Activated T-cell treated with anti-CD3 and anti-CD28 coated beads, Interleukin-2, amount 50 U/mL, for 1 hour (primary cell): ENCODE measurements at regions not wholly inside any gene's neighbourhood (a gene's known extent, or its start where the extent isn't known, plus 50 kb on each side); places are given as distances from the start of the nearest gene placed in this dataset.

Source experiments
- DNase-seq: peaks from one replicate; pipeline ENCODE4 v3.0.0-alpha.2; 2020

GRCh38 chr2:235371018-235371417 lies 122.8 kb upstream of the AGAP1 start:
- DNase-seq: no peak

GRCh38 chr2:235373171-235373570 lies 120.7 kb upstream of the AGAP1 start:
- DNase-seq: no peak

- DNase-seq: no peak
Observed at GRCh38 chr2:235377176-235377575, 116.7 kb upstream of the AGAP1 start.

- DNase-seq: no peak
Observed at GRCh38 chr2:235378246-235378645, 115.6 kb upstream of the AGAP1 start.

GRCh38 chr2:235378944-235379343 lies 114.9 kb upstream of the AGAP1 start:
- no peak for DNase-seq

DNA sequence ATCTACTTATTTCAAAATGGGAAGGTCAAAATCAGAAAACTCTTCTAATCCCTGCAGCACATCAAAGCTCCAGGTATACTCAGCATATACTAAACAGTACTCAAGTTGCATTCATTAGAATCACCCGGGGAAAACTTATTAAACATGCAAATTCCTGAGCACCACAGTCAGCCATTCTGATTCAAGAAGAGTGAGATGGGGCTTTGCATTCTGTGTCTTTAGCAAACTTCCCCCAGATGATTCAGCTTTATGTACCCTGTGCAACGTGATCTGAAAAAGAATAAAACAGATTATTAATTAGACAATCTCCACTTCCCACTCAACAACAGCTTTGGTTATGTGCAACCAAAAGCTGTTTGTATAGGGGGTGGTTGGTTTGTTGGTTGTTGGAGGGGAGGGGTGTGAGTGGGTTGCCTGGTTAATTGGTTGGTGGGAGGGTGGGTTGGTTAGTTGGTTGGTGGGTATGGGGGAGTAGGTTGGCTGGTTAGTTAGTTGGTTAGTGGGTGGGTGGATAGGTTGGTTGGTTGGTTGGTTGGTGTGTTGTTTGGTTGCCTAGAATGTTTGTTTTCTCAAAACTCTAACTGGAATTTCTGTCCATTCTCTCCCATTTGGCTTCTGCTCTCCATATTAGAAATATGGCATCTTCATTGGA lies 112.5 kb upstream of the AGAP1 start:
- no peak for DNase-seq

DNA sequence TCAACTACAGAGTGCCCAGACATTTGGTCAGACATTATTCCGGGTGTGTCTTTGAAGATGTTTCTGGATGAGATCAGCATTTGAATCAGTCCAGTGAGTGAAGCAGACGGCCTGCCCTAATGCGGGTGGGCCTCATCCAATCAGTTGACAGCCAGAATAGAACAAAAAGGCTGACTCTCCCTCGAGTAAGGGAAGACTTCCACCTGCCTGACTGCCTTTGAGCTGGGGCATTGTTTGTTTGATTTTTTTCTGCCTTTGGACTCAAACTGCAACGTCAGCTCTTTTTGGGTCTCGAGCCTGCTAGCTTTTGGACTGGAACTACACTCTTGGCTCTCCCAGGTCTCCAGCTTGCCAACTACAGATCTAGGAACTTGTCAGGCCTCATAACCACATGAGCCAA lies 111.7 kb upstream of the AGAP1 start:
- no peak for DNase-seq

GRCh38 chr2:235382601-235383000 lies 111.2 kb upstream of the AGAP1 start:
- DNase-seq: no peak

DNA sequence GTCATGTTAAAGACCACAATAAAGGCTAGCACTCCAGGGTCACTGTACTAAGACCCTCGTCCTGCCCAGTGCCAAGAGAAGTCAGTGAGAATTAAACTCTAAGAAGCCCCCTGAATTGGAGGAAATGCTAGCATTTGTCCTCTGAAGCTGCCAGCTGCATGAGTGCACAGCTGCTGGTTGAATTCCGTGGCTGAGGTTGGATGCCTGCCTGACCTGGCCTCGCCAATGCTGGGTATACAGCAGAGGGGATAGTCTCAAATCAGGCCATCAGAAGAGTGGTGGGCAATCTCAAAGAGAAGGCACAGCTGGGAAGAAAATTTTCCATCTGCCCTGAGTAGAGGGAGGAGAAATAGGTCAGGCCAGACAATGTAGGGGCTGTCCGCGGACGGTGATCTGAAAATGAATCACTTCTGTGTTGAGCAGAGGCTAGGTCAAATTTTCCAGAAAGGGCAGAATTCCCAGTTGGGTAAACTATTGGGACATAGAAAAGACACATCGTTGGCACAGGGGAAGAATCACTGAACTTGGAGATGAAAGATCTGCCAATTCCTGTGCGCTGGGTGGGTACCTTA lies 110.5 kb upstream of the AGAP1 start:
- DNase-seq: no peak

DNA sequence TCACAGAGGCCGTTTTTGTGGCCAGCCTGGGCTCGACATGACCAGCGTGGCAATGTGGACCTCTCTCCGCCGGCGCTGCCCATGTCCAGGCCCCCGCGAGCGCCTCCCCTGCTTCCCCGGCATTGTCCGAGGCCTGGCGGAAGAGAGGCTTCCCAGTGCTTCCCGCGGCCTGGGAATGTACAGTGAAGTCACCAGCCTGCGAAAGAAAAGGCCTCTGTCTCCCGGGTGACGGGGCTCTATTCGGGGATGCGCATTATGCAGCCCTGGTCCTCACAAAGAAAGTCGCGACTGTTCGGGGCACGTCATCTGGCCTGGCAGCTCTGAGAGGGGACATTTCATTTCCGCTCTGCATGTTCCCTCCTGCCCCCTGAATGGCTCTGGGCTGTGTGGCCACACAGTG lies 109.2 kb upstream of the AGAP1 start:
- DNase-seq: no peak

GRCh38 chr2:235389626-235390025 lies 104.2 kb upstream of the AGAP1 start:
- no peak for DNase-seq

GRCh38 chr2:235390108-235390815 lies 103.6 kb upstream of the AGAP1 start:
- DNase-seq: peak; percentile 20

GRCh38 chr2:235390816-235391194 lies 103.0 kb upstream of the AGAP1 start:
- DNase-seq: no peak

- no peak for DNase-seq
Observed at GRCh38 chr2:235391921-235392615, 101.8 kb upstream of the AGAP1 start.

GRCh38 chr2:235394278-235394828 lies 99.5 kb upstream of the AGAP1 start:
- no peak for DNase-seq

DNA sequence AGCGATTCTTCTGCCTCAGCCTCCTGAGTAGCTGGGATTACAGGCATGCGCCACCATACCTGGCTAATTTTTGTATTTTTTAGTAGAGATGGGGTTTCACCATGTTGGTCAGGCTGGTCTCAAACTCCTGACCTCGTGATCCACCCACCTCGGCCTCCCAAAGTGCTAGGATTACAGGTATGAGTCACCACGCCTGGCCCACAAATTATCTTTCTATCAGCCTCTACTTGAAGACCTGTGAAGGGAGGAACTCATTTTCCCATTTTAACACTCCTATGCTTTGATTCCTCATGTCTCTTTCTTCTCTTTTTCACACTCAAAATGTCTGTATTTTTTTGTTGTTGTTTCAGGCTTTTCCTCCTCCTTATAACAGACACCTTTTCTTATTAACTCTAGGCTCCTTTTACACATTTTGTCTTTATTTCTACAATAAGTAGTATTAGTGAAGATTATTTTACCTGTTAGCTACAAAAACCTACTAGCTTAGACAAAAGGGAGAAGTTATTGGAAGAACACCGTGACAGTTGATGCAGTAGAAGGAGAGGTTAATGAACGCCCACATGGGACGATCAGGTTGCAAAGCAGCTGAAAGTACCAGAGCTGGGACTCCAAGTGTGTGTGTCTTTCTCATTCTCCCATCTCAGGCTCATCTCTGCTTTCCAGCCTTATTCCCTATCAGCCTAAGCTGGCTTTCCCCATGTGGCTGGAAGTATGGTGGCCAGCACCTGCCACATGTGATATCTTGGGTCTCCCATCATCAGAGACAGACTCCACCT lies 97.6 kb upstream of the AGAP1 start:
- DNase-seq: no peak

DNA sequence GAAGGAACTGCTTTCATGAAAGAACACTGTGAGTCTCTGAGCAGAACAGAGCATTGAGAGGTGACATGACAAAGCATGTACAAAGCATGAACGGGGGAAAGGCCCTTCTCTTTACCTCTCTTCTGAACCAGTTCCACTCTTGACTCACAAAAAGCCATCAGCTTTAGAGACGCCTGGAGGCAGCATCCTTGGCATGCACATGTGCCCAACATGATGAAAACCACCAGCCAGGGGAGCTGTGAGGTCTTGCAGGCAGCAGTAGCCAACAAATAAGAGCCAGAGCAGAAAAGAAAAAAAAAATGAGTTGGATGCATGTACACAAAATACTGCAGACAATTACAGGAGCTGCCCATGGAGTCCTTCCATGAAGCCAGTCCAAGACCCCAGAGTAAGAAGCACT lies 95.5 kb upstream of the AGAP1 start:
- no peak for DNase-seq

- DNase-seq: no peak
Observed at GRCh38 chr2:235399895-235400294, 93.9 kb upstream of the AGAP1 start.

DNA sequence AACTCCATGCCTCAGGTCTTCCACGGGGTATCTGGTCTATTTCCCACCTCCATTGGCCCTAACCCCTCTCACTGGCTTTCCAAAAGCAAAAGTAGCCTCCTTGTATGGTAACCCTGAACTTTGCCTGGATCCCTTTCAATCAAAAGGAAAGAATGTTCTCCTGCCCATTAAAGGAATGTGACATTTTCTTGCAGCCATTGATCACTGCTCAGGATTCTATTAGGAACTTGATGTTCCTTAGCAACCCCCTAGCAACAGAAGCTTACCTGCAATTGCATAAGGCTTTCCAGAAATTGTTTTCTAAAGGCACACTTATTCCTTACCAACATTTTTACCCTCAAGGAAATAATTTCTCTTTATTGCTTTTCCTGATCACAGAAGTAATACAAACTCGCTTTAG lies 91.4 kb upstream of the AGAP1 start:
- DNase-seq: no peak

DNA sequence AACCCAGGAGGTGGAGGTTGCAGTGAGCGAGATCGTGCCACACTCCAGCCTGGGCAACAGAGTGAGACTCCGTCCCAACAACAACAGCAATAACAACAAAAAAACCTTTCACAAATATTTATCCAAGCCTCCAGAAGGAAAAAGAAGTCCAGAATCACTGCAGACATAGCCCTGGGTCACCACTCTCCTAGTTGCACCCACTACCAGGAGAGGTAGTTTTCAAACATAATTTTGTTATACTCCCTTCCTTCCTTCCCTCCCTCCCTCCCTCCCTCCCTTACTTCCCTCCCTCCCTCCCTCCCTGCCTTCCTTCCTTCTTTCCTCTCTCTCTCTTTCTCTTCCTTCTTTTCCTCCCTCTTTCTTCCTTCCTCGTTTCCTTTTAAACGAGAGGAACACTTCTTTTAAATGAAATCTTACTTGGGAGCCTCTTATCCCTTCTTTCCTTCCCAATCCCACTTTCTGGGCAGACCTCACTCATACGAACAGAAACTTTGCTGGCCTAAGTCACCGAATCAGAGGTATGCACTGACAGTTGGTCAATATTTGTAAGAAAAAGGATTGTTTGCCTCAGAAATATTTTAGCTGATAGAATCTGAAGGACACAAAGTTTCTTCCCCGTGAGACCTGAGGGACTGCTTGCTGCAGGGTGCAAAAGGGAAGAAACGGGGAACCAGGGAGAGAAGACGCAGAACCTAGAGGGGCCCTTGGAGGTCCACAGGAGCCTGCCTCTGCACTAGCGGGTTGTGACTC lies 88.1 kb upstream of the AGAP1 start:
- DNase-seq: no peak

- DNase-seq: no peak
Observed at GRCh38 chr2:235406430-235406829, 87.4 kb upstream of the AGAP1 start.

DNA sequence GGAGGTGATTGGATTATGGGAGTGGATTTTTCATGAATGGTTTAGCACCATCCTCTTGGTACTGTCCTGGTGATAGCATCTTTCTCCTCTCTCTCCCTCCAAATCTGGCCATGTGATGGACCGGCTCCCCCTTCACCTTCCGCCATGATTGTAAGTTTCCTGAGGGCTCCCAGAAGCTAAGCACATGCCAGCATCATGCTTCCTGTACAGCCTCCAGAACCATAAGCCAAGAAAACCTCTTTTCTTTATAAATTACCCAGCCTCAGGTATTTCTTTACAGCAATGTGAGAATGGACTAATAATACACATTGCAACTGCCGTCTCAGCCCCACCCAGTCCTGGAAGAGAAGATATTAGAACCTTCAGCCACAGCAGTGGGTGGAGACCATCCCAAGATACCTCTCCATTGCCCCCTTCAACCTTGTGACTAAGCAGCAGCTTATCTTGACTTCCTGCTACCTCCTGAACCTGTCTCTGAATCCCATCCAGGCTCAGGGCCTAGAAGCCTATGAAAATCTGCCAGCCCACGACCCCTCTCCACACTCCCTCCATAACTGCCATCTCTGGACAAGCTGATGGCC lies 81.8 kb upstream of the AGAP1 start:
- no peak for DNase-seq
